OCI-LY7 (cell line): ENCODE measurements at regions not wholly inside any gene's neighbourhood (a gene's known extent, or its start where the extent isn't known, plus 50 kb on each side); places are given as distances from the start of the nearest gene placed in this dataset.

Experiments
- BruUV-seq: library from RNA; stranded (reverse); fragments of 400-500 nt; replicated peaks from 2 replicates; lab custom pipeline; 2021; lab: Mats Ljungman, UMichigan
- CTCF ChIA-PET: fragments of 300-600 bp; sonication (Branson Sonifier 250); formaldehyde crosslinking; loops from one replicate; lab custom pipeline; 2022; ENCODE audit warnings: antibody characterized with exemption; ENCODE audit not compliant: unreplicated experiment; lab: Charles Lee
- POLR2A ChIA-PET: fragments of 300-600 bp; sonication (Branson Sonifier 250); formaldehyde crosslinking; loops from one replicate; lab custom pipeline; 2022; ENCODE audit warnings: antibody characterized with exemption; lab: Charles Lee
- DNase-seq: peaks from one replicate; pipeline ENCODE4 v3.0.0-alpha.2; 2015; ENCODE audit warnings: low spot score
- H2AFZ ChIP-seq: fragments of 200-600 bp; sonication (generic), shearing (Covaris generic); 2 replicates; pipeline ENCODE4 v1.6.1; 2014; ENCODE audit warnings: mild to moderate bottlenecking, antibody characterized with exemption, low read length, moderate library complexity
- H3K27ac ChIP-seq: fragments of 200-600 bp; sonication (generic); 2 replicates; pipeline ENCODE4 v1.5.1; 2014; ENCODE audit warnings: mixed run types, low read depth, mild to moderate bottlenecking, moderate library complexity, low read length, inconsistent platforms; ENCODE audit not compliant: poor library complexity, severe bottlenecking
- H3K36me3 ChIP-seq: fragments of 200-600 bp; sonication (generic); 2 replicates; pipeline ENCODE4 v1.6.1; 2014; ENCODE audit warnings: mild to moderate bottlenecking, antibody characterized with exemption, low read length, moderate library complexity, mixed read lengths; ENCODE audit not compliant: insufficient read depth
- H3K4me1 ChIP-seq: fragments of 200-600 bp; sonication (generic); 2 replicates; pipeline ENCODE4 v1.5.1; 2014; ENCODE audit warnings: mild to moderate bottlenecking, low read length; ENCODE audit not compliant: insufficient read depth, poor library complexity, severe bottlenecking
- H3K4me2 ChIP-seq: fragments of 200-600 bp; sonication (generic); 2 replicates; pipeline ENCODE4 v1.6.1; 2014; ENCODE audit warnings: mild to moderate bottlenecking, low read length
- H3K4me3 ChIP-seq: fragments of 200-600 bp; sonication (generic); 2 replicates; pipeline ENCODE4 v1.5.1; 2014; ENCODE audit warnings: mild to moderate bottlenecking, low read depth, low read length; ENCODE audit not compliant: poor library complexity, severe bottlenecking
- H3K79me2 ChIP-seq: fragments of 200-600 bp; sonication (generic); 2 replicates; pipeline ENCODE4 v1.6.1; 2016; ENCODE audit warnings: low read depth, mild to moderate bottlenecking, low read length, moderate library complexity, mixed read lengths; ENCODE audit not compliant: insufficient read depth
- H3K9me2 ChIP-seq: fragments of 200-600 bp; sonication (generic); 2 replicates; pipeline ENCODE4 v1.6.1; 2016; ENCODE audit warnings: mild to moderate bottlenecking, low read length, mixed read lengths; ENCODE audit not compliant: insufficient read depth
- H3K9me3 ChIP-seq: fragments of 200-600 bp; sonication (generic); 2 replicates; pipeline ENCODE4 v1.6.1; 2014; ENCODE audit warnings: mild to moderate bottlenecking, mixed run types, low read length, mixed read lengths
- H4K20me1 ChIP-seq: fragments of 200-600 bp; sonication (generic); 2 replicates; pipeline ENCODE4 v1.6.1; 2014; ENCODE audit warnings: mild to moderate bottlenecking, antibody characterized with exemption, low read length, moderate library complexity, mixed read lengths; ENCODE audit not compliant: insufficient read depth
- CTCF ChIP-seq: fragments of 200-600 bp; sonication (generic); conservative IDR thresholded peaks from 2 replicates; pipeline ENCODE4 v1.5.1; 2014; ENCODE audit warnings: mild to moderate bottlenecking, antibody characterized with exemption, low read length, moderate library complexity, mixed read lengths
- EZH2phosphoT487 ChIP-seq: fragments of 200-600 bp; sonication (generic); IDR thresholded peaks from 2 replicates; pipeline ENCODE4 v1.6.1; 2018; ENCODE audit warnings: low read depth, borderline replicate concordance, mild to moderate bottlenecking, mixed run types, antibody characterized with exemption, low read length, moderate library complexity, mixed read lengths
- intact Hi-C: fragments of 100-400 bp; cut with micrococcal nuclease; formaldehyde crosslinking; loops from one replicate; pipeline ENCODE4 v1.10.0; 2022; ENCODE audit not compliant: unreplicated experiment

GRCh38 chr7:136074843-136075242 is 97.7 kb upstream of the MTPN start:
- Histone ChIP-seq H3K9me3 (no peaks in the 10 kb centered on the region), H3K4me2 (no peak overlapping the region), H4K20me1 (no peaks in the 10 kb centered on the region), H3K9me2 (no peaks in the 10 kb centered on the region), H2AFZ (no peak overlapping the region), H3K27ac (no peak overlapping the region), H3K4me1 (no peaks in the 10 kb centered on the region), H3K4me3 (no peak overlapping the region), H3K79me2 (no peaks in the 10 kb centered on the region), H3K36me3 (no peaks in the 10 kb centered on the region)
- no TSS peak for BruUV-seq
- intact Hi-C loops: no loop called here
- TF ChIP-seq CTCF: no peak
- TF ChIP-seq EZH2phosphoT487: no peak
- ChIA-PET CTCF (no interaction called here), POLR2A (no interaction called here)
- DNase-seq: no peak

GRCh38 chr7:136072447-136072846 is 95.3 kb upstream of the MTPN start:
- Histone ChIP-seq H3K79me2 (no peaks in the 10 kb centered on the region), H3K27ac (no peak overlapping the region), H3K36me3 (no peaks in the 10 kb centered on the region), H3K4me1 (no peaks in the 10 kb centered on the region), H4K20me1 (no peaks in the 10 kb centered on the region), H3K4me2 (no peak overlapping the region), H3K9me3 (no peaks in the 10 kb centered on the region), H2AFZ (no peak overlapping the region), H3K4me3 (no peak overlapping the region), H3K9me2 (no peaks in the 10 kb centered on the region)
- TF ChIP-seq EZH2phosphoT487 (no peak), CTCF (no peak)
- ChIA-PET CTCF (no interaction called here), POLR2A (interaction anchor here (0.5 to 0.8 kb wide), 3 partner anchors 11 to 334 kb away, joined by 3 to 5 read pairs (median 4); no protein-coding TSS in a partner anchor)
- intact Hi-C loops: no loop called here
- no TSS peak for BruUV-seq
- no peak for DNase-seq

- H3K9me3 ChIP-seq: no peaks in the 10 kb centered on the region
- H3K79me2 ChIP-seq: no peaks in the 10 kb centered on the region
- no peaks in the 10 kb centered on the region for H3K4me1 ChIP-seq
- H3K4me3 ChIP-seq: no peak overlapping the region
- H2AFZ ChIP-seq: no peak overlapping the region
- intact Hi-C loops: no loop called here
- no peak overlapping the region for H3K4me2 ChIP-seq
- H3K9me2 ChIP-seq: no peaks in the 10 kb centered on the region
- POLR2A ChIA-PET: no interaction called here
- no peaks in the 10 kb centered on the region for H3K36me3 ChIP-seq
- TF ChIP-seq EZH2phosphoT487 (no peak), CTCF (no peak)
- no peak overlapping the region for H3K27ac ChIP-seq
- no TSS peak for BruUV-seq
- H4K20me1 ChIP-seq: no peaks in the 10 kb centered on the region
- CTCF ChIA-PET: no interaction called here
- DNase-seq: no peak
Measured at GRCh38 chr7:136070736-136071505, 93.8 kb upstream of the MTPN start.
